Body of pancreas (tissue), 4 donors: ENCODE measurements at regions not wholly inside any gene's neighbourhood (a gene's known extent, or its start where the extent isn't known, plus 50 kb on each side); places are given as distances from the start of the nearest gene placed in this dataset.

Experiments
- ATAC-seq: fragments of 150-250 bp; one replicate; pipeline ENCODE4 v1.9.1; 2016
- DNase-seq, 4 donors: peaks; one replicate each; pipeline ENCODE4 v3.0.0-alpha.2; 2019
- H3K27ac ChIP-seq, 4 donors: fragments of 200-600 bp; sonication (generic); 1 replicate in 3 of 4; 2 replicates in 1 of 4; pipeline versions ENCODE4 v1.5.1 to v1.6.1; 2016 to 2019; ENCODE audit warnings: mild to moderate bottlenecking in 1 of 4, mixed read lengths in 1 of 4, moderate library complexity in 1 of 4
- H3K27me3 ChIP-seq, 2 donors: fragments of 200-600 bp; sonication (generic); one replicate each; pipeline ENCODE4 v1.6.0; 2016; ENCODE audit warnings: mild to moderate bottlenecking in 1 of 2
- H3K36me3 ChIP-seq, 2 donors: fragments of 200-600 bp; sonication (generic); replicated peaks in 1 of 2; 2 replicates each; pipeline ENCODE4 v1.5.1; 2016; ENCODE audit warnings: low read depth in 2 of 2; ENCODE audit not compliant: insufficient read depth in 1 of 2
- H3K4me1 ChIP-seq: fragments of 200-600 bp; sonication (generic); one replicate; pipeline ENCODE4 v1.6.0; 2016
- H3K4me3 ChIP-seq, 2 donors: fragments of 200-600 bp; sonication (generic); 1 replicate in 1 of 2; 2 replicates in 1 of 2; pipeline ENCODE4 v1.5.1; 2016 to 2019
- H3K9me3 ChIP-seq, 3 donors: fragments of 200-600 bp; sonication (generic); 1 replicate in 2 of 3; 2 replicates in 1 of 3; pipeline ENCODE4 v1.5.1; 2016
- CTCF ChIP-seq, 7 experiments: fragments of 450-650 bp in 4 of 7; fragments of 200-600 bp in 3 of 7; sonication (generic) in 3 of 7; IDR thresholded peaks; one replicate each; pipeline ENCODE4 v1.5.1; 2016 to 2019; ENCODE audit warnings: antibody characterized with exemption in 7 of 7
- POLR2A ChIP-seq, 3 donors: fragments of 450-650 bp; IDR thresholded peaks; one replicate each; pipeline ENCODE4 v1.6.1; 2016; ENCODE audit warnings: antibody characterized with exemption in 3 of 3, mild to moderate bottlenecking in 2 of 3
- WGBS, 2 donors: methylation state at CpG; one replicate each; pipeline ENCODE4 v1.1.5; 2017; 5-methylcytosine and 5-hydroxymethylcytosine counted together
- intact Hi-C: fragments of 100-400 bp; cut with DNase I; formaldehyde crosslinking; loops from one replicate; pipeline ENCODE4 v1.15.1; 2023

- TF ChIP-seq CTCF (IDR thresholded peaks at IDR 0.05) = no peak
- no peak for TF ChIP-seq POLR2A (IDR thresholded peaks at IDR 0.05)
- H3K36me3 ChIP-seq = no peaks in the 10 kb centered on the region
- H3K4me3 ChIP-seq = no peak overlapping the region
- WGBS, 2 donors = 25 to 28% methylated on average over 4 of the region's 4 CpGs
- peak overlapping the region; percentile 36 to 55 (median 44) for H3K27ac ChIP-seq
- ATAC-seq = peak; percentile 9
- peaks cover 50% of the 10 kb centered on the region for H3K4me1 ChIP-seq
- intact Hi-C loops = no loop called here
- no peaks in the 10 kb centered on the region for H3K9me3 ChIP-seq
- no peaks in the 10 kb centered on the region for H3K27me3 ChIP-seq
- no peak for DNase-seq
Measured at GRCh38 chr1:236343246-236343870, 50.7 kb upstream of the EDARADD start.

- no peak for DNase-seq
- H3K27ac ChIP-seq = peak overlapping the region in 3 of 4 donors; percentile 36 to 55 (median 50)
- H3K4me1 ChIP-seq = peaks cover 50% of the 10 kb centered on the region
- H3K9me3 ChIP-seq = no peaks in the 10 kb centered on the region
- no peak overlapping the region for H3K4me3 ChIP-seq
- intact Hi-C loops = no loop called here
- WGBS, 2 donors = 7 to 10% methylated on average over 5 of the region's 5 CpGs
- TF ChIP-seq CTCF (IDR thresholded peaks at IDR 0.05) (no peak), POLR2A (IDR thresholded peaks at IDR 0.05) (no peak)
- no peaks in the 10 kb centered on the region for H3K27me3 ChIP-seq
- H3K36me3 ChIP-seq = no peaks in the 10 kb centered on the region
- ATAC-seq = peak; percentile 54
Measured at GRCh38 chr1:236342403-236343245, 51.5 kb upstream of the EDARADD start.

- ATAC-seq = peak; percentile 76
- Histone ChIP-seq H3K4me1 (peaks cover 50% of the 10 kb centered on the region), H3K27me3 (no peaks in the 10 kb centered on the region), H3K36me3 (no peaks in the 10 kb centered on the region), H3K4me3 (no peak overlapping the region), H3K9me3 (no peaks in the 10 kb centered on the region), H3K27ac (peak overlapping the region in 3 of 4 donors; percentile 42 to 50 (median 48))
- intact Hi-C loops = no loop called here
- 25 to 52% methylated on average over 4 of the region's 4 CpGs for WGBS, 2 donors
- TF ChIP-seq POLR2A (IDR thresholded peaks at IDR 0.05) (no peak), CTCF (IDR thresholded peaks at IDR 0.05) (peak in 2 of 7 experiments; percentile 12 to 16)
- DNase-seq = peak; percentile 43 to 68 (median 56)
Measured at GRCh38 chr1:236341298-236341697, 52.8 kb upstream of the EDARADD start.

GRCh38 chr1:236338096-236338495, 56.0 kb upstream of the EDARADD start:
- DNase-seq = no peak
- H3K27ac ChIP-seq = no peak overlapping the region
- intact Hi-C loops = no loop called here
- no peak for ATAC-seq
- H3K9me3 ChIP-seq = no peaks in the 10 kb centered on the region
- WGBS, 2 donors = 98 to 100% methylated on average over 3 of the region's 3 CpGs
- peaks cover 53% of the 10 kb centered on the region for H3K4me1 ChIP-seq
- H3K36me3 ChIP-seq = no peaks in the 10 kb centered on the region
- no peaks in the 10 kb centered on the region for H3K27me3 ChIP-seq
- no peak overlapping the region for H3K4me3 ChIP-seq
- TF ChIP-seq CTCF (IDR thresholded peaks at IDR 0.05) = no peak
- TF ChIP-seq POLR2A (IDR thresholded peaks at IDR 0.05) = no peak
